H1 (cell line): ENCODE measurements at regions not wholly inside any gene's neighbourhood (a gene's known extent, or its start where the extent isn't known, plus 50 kb on each side); places are given as distances from the start of the nearest gene placed in this dataset.

Source experiments
- CREB1 ChIP-seq: IDR thresholded peaks from 2 replicates; pipeline ENCODE4 v1.6.1; 2012; ENCODE audit warnings: inconsistent platforms
- GABPA ChIP-seq: IDR thresholded peaks from 2 replicates; pipeline ENCODE4 v1.6.1; 2011; ENCODE audit warnings: mild to moderate bottlenecking, low read length, moderate library complexity, borderline replicate concordance; ENCODE audit not compliant: insufficient read depth
- SIN3A ChIP-seq, 2 experiments: IDR thresholded peaks in 1 of 2; conservative IDR thresholded peaks in 1 of 2; 2 replicates each; pipeline ENCODE4 v1.6.1; 2011 to 2012; ENCODE audit warnings: low read length in 2 of 2, improper control_type of control experiment in 1 of 2, low read depth in 1 of 2, mild to moderate bottlenecking in 1 of 2
- SUZ12 ChIP-seq: fragments of 200-600 bp; sonication (generic); IDR thresholded peaks from 2 replicates; pipeline ENCODE4 v1.6.1; 2012; ENCODE audit warnings: mild to moderate bottlenecking, inconsistent platforms, low read length, moderate library complexity, mixed read lengths
- TF ChIP-seq, protein P1 (sequence below): IDR thresholded peaks from 2 replicates; pipeline ENCODE4 v1.6.1; 2011; ENCODE audit warnings: low read length, improper control_type of control experiment

DNA sequence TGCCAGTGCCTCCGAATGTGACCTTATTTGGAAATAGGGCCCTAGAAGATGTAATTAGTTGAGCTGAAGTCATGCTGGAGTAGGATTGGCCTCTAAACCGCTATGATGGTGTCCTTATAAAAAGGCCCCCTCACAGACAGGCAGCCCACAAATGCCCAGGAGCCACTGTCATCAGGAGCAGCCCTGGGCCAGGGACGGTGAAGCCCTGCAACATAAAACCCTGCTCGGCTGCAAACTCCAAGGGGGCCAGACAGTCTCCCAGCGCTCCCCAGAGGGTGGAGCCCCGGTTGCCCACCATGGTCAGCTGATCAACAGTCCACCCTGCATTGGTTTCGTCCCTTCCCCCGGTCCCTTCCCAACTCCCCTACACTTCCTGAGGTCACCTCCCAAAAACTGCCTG is 351.7 kb downstream of the FOXL1 start (continued):
- TF ChIP-seq CREB1 (no peak), SIN3A (conservative IDR thresholded peaks at IDR 0.05 in 1 of 2, IDR thresholded peaks at IDR 0.05 in 1 of 2; ENCODE audit: low read depth in 1 of 2, low read length in 2 of 2) (no peak), SUZ12 (no peak), GABPA (no peak)
- TF ChIP-seq, protein P1, sequence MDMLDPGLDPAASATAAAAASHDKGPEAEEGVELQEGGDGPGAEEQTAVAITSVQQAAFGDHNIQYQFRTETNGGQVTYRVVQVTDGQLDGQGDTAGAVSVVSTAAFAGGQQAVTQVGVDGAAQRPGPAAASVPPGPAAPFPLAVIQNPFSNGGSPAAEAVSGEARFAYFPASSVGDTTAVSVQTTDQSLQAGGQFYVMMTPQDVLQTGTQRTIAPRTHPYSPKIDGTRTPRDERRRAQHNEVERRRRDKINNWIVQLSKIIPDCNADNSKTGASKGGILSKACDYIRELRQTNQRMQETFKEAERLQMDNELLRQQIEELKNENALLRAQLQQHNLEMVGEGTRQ, result no peak
